ENCODE measurements at regions not wholly inside any gene's neighbourhood (a gene's known extent, or its start where the extent isn't known, plus 50 kb on each side); places are given as distances from the start of the nearest gene placed in this dataset.

- Histone ChIP-seq H3K9me2 (ENCODE audit: low read depth, low read length) (no peaks in the 10 kb centered on the region), H3K9me3 (ENCODE audit: low read length) (no peaks in the 10 kb centered on the region), H2AFZ (ENCODE audit: low read length) (no peak overlapping the region), H3K9ac (ENCODE audit: low read length) (no peak overlapping the region), H3K27me3 (ENCODE audit: insufficient read depth, low read length) (no peaks in the 10 kb centered on the region), H3K36me3 (ENCODE audit: insufficient read depth, low read length) (no peaks in the 10 kb centered on the region), H3F3A (ENCODE audit: insufficient read depth, low read length) (no peaks in the 10 kb centered on the region), H3K79me2 (ENCODE audit: insufficient read depth, low read length) (no peaks in the 10 kb centered on the region), H3K4me2 (ENCODE audit: low read length) (no peak overlapping the region), H3K4me3 (ENCODE audit: low read depth, low read length, poor library complexity, severe bottlenecking) (no peak overlapping the region), H3K4me1 (ENCODE audit: insufficient read depth, low read length, severe bottlenecking) (no peaks in the 10 kb centered on the region), H3K27ac (ENCODE audit: low read depth, low read length, poor library complexity, severe bottlenecking) (no peak overlapping the region), H4K20me1 (ENCODE audit: insufficient read depth, low read length) (no peaks in the 10 kb centered on the region)
- no peak for TF ChIP-seq CTCF (IDR thresholded peaks at IDR 0.05; ENCODE audit: low read length)
- TF ChIP-seq EZH2 (IDR thresholded peaks at IDR 0.05; ENCODE audit: borderline replicate concordance, low read length) = no peak
Observed at GRCh38 chr6:56005426-56005825, 130.0 kb upstream of the BMP5 start.

- Histone ChIP-seq H4K20me1 (ENCODE audit: insufficient read depth, low read length) (no peaks in the 10 kb centered on the region), H3K4me3 (ENCODE audit: low read depth, low read length, poor library complexity, severe bottlenecking) (no peak overlapping the region), H3K79me2 (ENCODE audit: insufficient read depth, low read length) (no peaks in the 10 kb centered on the region), H3F3A (ENCODE audit: insufficient read depth, low read length) (no peaks in the 10 kb centered on the region), H3K27ac (ENCODE audit: low read depth, low read length, poor library complexity, severe bottlenecking) (no peak overlapping the region), H3K9me3 (ENCODE audit: low read length) (no peaks in the 10 kb centered on the region), H3K9me2 (ENCODE audit: low read depth, low read length) (no peaks in the 10 kb centered on the region), H3K27me3 (ENCODE audit: insufficient read depth, low read length) (no peaks in the 10 kb centered on the region), H3K4me2 (ENCODE audit: low read length) (no peak overlapping the region), H3K4me1 (ENCODE audit: insufficient read depth, low read length, severe bottlenecking) (no peaks in the 10 kb centered on the region), H3K36me3 (ENCODE audit: insufficient read depth, low read length) (no peaks in the 10 kb centered on the region), H3K9ac (ENCODE audit: low read length) (no peak overlapping the region), H2AFZ (ENCODE audit: low read length) (no peak overlapping the region)
- TF ChIP-seq EZH2 (IDR thresholded peaks at IDR 0.05; ENCODE audit: borderline replicate concordance, low read length) (no peak), CTCF (IDR thresholded peaks at IDR 0.05; ENCODE audit: low read length) (no peak)
Observed at GRCh38 chr6:56004426-56004825, 129.0 kb upstream of the BMP5 start.

- no peak overlapping the region for H3K9ac ChIP-seq (ENCODE audit: low read length)
- no peak overlapping the region for H3K4me2 ChIP-seq (ENCODE audit: low read length)
- no peak overlapping the region for H2AFZ ChIP-seq (ENCODE audit: low read length)
- H3K27me3 ChIP-seq (ENCODE audit: insufficient read depth, low read length) = no peaks in the 10 kb centered on the region
- H4K20me1 ChIP-seq (ENCODE audit: insufficient read depth, low read length) = no peaks in the 10 kb centered on the region
- no peaks in the 10 kb centered on the region for H3K9me3 ChIP-seq (ENCODE audit: low read length)
- H3K4me1 ChIP-seq (ENCODE audit: insufficient read depth, low read length, severe bottlenecking) = no peaks in the 10 kb centered on the region
- TF ChIP-seq CTCF (IDR thresholded peaks at IDR 0.05; ENCODE audit: low read length) = no peak
- H3F3A ChIP-seq (ENCODE audit: insufficient read depth, low read length) = no peaks in the 10 kb centered on the region
- no peak overlapping the region for H3K4me3 ChIP-seq (ENCODE audit: low read depth, low read length, poor library complexity, severe bottlenecking)
- H3K9me2 ChIP-seq (ENCODE audit: low read depth, low read length) = no peaks in the 10 kb centered on the region
- H3K27ac ChIP-seq (ENCODE audit: low read depth, low read length, poor library complexity, severe bottlenecking) = no peak overlapping the region
- no peaks in the 10 kb centered on the region for H3K79me2 ChIP-seq (ENCODE audit: insufficient read depth, low read length)
- H3K36me3 ChIP-seq (ENCODE audit: insufficient read depth, low read length) = no peaks in the 10 kb centered on the region
Observed at GRCh38 chr6:56003616-56004015, 128.2 kb upstream of the BMP5 start.
